ENCODE measurements at regions not wholly inside any gene's neighbourhood (a gene's known extent, or its start where the extent isn't known, plus 50 kb on each side); places are given as distances from the start of the nearest gene placed in this dataset.

DNA sequence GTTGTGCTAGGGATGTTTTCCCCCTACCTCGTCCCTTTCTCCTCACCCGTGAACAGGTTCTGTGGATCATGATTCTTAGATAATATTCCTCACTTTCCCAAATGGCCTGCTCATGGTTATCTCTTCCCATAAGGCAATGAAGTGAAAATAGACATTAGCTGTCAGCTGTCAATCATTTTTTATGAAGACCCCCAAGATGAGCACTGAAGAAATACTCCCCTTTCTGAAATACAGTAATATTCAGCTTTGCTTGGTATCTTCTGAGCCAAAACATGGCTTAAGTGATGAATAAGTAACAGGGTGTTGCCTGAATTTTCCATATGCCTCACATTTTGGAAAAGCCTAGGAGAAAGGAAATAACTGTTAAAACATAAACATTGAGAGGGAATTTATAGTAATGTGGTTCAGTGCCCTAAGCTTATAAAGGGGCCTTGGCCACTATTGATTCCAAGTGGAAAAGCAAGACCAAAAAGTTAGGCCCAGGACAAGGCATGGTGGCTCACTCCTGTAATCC, 70.7 kb upstream of the NAP1L1 start:
- Histone ChIP-seq H3K4me3 (IDR thresholded peaks at IDR 0.05; ENCODE audit: insufficient read depth, low read depth, low read length) (no peak overlapping the region), H3K36me3 (ENCODE audit: insufficient read depth) (no peaks in the 10 kb centered on the region), H2AFZ (ENCODE audit: low read depth) (no peak overlapping the region), H3K27ac (no peak overlapping the region), H4K20me1 (ENCODE audit: insufficient read depth) (no peaks in the 10 kb centered on the region), H3K9ac (no peak overlapping the region), H3K27me3 (ENCODE audit: insufficient read depth, low read depth) (peaks cover 28% of the 10 kb centered on the region; the same call in 1 of the 2 replicates), H3K79me2 (ENCODE audit: insufficient read depth, low read depth) (no peaks in the 10 kb centered on the region), H3K4me1 (ENCODE audit: low read depth, poor library complexity, severe bottlenecking) (peaks cover 20% of the 10 kb centered on the region), H3K4me2 (no peak overlapping the region)
- TF ChIP-seq, protein P1, sequence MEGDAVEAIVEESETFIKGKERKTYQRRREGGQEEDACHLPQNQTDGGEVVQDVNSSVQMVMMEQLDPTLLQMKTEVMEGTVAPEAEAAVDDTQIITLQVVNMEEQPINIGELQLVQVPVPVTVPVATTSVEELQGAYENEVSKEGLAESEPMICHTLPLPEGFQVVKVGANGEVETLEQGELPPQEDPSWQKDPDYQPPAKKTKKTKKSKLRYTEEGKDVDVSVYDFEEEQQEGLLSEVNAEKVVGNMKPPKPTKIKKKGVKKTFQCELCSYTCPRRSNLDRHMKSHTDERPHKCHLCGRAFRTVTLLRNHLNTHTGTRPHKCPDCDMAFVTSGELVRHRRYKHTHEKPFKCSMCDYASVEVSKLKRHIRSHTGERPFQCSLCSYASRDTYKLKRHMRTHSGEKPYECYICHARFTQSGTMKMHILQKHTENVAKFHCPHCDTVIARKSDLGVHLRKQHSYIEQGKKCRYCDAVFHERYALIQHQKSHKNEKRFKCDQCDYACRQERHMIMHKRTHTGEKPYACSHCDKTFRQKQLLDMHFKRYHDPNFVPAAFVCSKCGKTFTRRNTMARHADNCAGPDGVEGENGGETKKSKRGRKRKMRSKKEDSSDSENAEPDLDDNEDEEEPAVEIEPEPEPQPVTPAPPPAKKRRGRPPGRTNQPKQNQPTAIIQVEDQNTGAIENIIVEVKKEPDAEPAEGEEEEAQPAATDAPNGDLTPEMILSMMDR (conservative IDR thresholded peaks at IDR 0.05; ENCODE audit: low read depth, low read length): no peak

- Histone ChIP-seq H3K36me3 (ENCODE audit: insufficient read depth) (no peaks in the 10 kb centered on the region), H3K4me1 (ENCODE audit: low read depth, poor library complexity, severe bottlenecking) (peaks cover 9% of the 10 kb centered on the region), H3K79me2 (ENCODE audit: insufficient read depth, low read depth) (no peaks in the 10 kb centered on the region), H3K9ac (no peak overlapping the region), H2AFZ (ENCODE audit: low read depth) (no peak overlapping the region), H3K4me3 (IDR thresholded peaks at IDR 0.05; ENCODE audit: insufficient read depth, low read depth, low read length) (no peak overlapping the region), H3K27me3 (ENCODE audit: insufficient read depth, low read depth) (peaks cover 23% of the 10 kb centered on the region; the same call in 1 of the 2 replicates), H3K4me2 (no peak overlapping the region), H4K20me1 (ENCODE audit: insufficient read depth) (no peaks in the 10 kb centered on the region), H3K27ac (no peak overlapping the region)
- TF ChIP-seq, protein P1 (conservative IDR thresholded peaks at IDR 0.05; ENCODE audit: low read depth, low read length): no peak
Observed at GRCh38 chr12:76153616-76154015, 69.1 kb upstream of the NAP1L1 start.

- no peak overlapping the region for H3K4me2 ChIP-seq
- no peaks in the 10 kb centered on the region for H3K4me1 ChIP-seq (ENCODE audit: low read depth, poor library complexity, severe bottlenecking)
- H3K79me2 ChIP-seq (ENCODE audit: insufficient read depth, low read depth): no peaks in the 10 kb centered on the region
- no peak overlapping the region for H2AFZ ChIP-seq (ENCODE audit: low read depth)
- H3K27ac ChIP-seq: no peak overlapping the region
- no peaks in the 10 kb centered on the region for H4K20me1 ChIP-seq (ENCODE audit: insufficient read depth)
- no peaks in the 10 kb centered on the region for H3K36me3 ChIP-seq (ENCODE audit: insufficient read depth)
- H3K9ac ChIP-seq: no peak overlapping the region
- TF ChIP-seq, protein P1 (conservative IDR thresholded peaks at IDR 0.05; ENCODE audit: low read depth, low read length): no peak
- H3K4me3 ChIP-seq (IDR thresholded peaks at IDR 0.05; ENCODE audit: insufficient read depth, low read depth, low read length): no peak overlapping the region
- H3K27me3 ChIP-seq (ENCODE audit: insufficient read depth, low read depth): peaks cover 16% of the 10 kb centered on the region; the same call in 1 of the 2 replicates
Observed at GRCh38 chr12:76152181-76152807, 67.8 kb upstream of the NAP1L1 start.

DNA sequence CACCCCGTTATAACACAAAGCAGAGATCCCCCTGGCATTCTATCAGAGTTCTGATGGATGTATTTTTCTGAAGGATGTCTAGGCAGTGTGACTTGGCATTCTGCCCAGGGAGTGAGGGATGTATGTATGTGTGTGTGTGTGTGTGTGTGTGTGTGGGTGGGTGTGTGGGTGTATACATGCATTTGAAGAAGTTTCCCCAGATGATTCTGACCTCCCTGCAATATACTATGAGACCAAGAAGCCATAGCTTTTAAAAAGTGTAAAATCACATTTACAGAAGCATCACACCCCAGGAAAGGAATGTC, 59.7 kb upstream of the NAP1L1 start:
- Histone ChIP-seq H3K36me3 (ENCODE audit: insufficient read depth) (no peaks in the 10 kb centered on the region), H3K79me2 (ENCODE audit: insufficient read depth, low read depth) (no peaks in the 10 kb centered on the region), H4K20me1 (ENCODE audit: insufficient read depth) (no peaks in the 10 kb centered on the region), H3K27ac (no peak overlapping the region), H3K4me1 (ENCODE audit: low read depth, poor library complexity, severe bottlenecking) (peaks cover 38% of the 10 kb centered on the region), H3K9ac (no peak overlapping the region), H3K4me3 (IDR thresholded peaks at IDR 0.05; ENCODE audit: insufficient read depth, low read depth, low read length) (no peak overlapping the region), H3K4me2 (peak overlapping the region; percentile 72), H2AFZ (ENCODE audit: low read depth) (no peak overlapping the region), H3K27me3 (ENCODE audit: insufficient read depth, low read depth) (no peaks in the 10 kb centered on the region; the same call in 1 of the 2 replicates)
- TF ChIP-seq, protein P1 (conservative IDR thresholded peaks at IDR 0.05; ENCODE audit: low read depth, low read length): no peak
